A673 (cell line): ENCODE measurements at regions not wholly inside any gene's neighbourhood (a gene's known extent, or its start where the extent isn't known, plus 50 kb on each side); places are given as distances from the start of the nearest gene placed in this dataset.

Experiments used
- EZH2 ChIP-seq: fragments of 200-600 bp; sonication (generic); IDR thresholded peaks from 2 replicates; pipeline ENCODE4 v1.6.1; 2017; ENCODE audit warnings: borderline replicate concordance, low read depth, mild to moderate bottlenecking, mixed read lengths, antibody characterized with exemption, low read length; ENCODE audit not compliant: poor library complexity, severe bottlenecking
- TF ChIP-seq, protein P1 (sequence below): fragments of 300-800, 200-600 bp; sonication (generic); conservative IDR thresholded peaks from 2 replicates; pipeline ENCODE4 v1.5.1; 2017; ENCODE audit warnings: low read depth, mild to moderate bottlenecking, antibody characterized with exemption, low read length, moderate library complexity, mixed read lengths

DNA sequence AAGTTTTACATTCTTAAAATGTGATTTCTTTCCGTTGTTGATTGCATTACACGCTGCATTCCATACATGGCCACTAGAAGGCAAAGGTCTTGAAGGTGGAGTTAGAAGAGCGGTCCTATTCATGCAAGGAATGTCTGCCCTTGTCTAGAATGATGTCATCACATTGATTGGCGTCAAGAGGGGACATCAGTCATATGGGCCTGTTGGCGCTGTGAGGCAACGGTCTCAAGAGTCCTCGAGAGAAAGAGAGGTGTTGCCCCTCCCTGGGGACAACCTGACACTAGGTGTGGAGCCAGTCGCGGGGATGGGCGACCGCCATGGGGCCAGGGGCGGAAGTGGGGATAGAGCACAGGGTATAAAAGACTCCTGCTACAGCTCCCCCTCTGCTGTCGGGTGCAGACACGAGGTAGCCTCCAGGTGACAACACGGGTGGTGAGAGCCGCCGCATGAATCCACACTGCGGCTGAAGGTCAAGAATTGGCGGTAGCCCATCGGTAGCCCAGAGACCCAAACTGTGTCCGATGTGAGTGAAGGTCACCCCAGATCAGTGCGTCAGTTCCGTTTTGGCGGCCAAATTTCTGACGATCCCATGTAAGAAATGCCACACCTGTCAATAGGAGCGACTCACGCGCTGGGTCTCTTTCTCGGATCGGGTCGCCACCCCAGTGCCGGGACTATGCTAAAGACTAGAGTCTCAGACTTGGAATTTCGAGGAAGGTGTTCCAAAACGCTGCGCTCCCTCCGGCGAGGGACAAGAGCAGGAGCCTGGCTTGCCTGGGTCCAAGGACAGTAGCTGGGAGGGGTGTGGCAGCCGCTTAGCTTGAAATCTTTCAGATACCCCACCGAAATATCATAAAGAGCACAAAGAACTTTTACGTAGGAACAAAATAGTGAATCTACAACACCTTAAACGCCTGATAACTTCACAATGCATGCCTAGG lies 93.2 kb upstream of the ZNF184 start:
- TF ChIP-seq, protein P1, sequence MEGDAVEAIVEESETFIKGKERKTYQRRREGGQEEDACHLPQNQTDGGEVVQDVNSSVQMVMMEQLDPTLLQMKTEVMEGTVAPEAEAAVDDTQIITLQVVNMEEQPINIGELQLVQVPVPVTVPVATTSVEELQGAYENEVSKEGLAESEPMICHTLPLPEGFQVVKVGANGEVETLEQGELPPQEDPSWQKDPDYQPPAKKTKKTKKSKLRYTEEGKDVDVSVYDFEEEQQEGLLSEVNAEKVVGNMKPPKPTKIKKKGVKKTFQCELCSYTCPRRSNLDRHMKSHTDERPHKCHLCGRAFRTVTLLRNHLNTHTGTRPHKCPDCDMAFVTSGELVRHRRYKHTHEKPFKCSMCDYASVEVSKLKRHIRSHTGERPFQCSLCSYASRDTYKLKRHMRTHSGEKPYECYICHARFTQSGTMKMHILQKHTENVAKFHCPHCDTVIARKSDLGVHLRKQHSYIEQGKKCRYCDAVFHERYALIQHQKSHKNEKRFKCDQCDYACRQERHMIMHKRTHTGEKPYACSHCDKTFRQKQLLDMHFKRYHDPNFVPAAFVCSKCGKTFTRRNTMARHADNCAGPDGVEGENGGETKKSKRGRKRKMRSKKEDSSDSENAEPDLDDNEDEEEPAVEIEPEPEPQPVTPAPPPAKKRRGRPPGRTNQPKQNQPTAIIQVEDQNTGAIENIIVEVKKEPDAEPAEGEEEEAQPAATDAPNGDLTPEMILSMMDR: no peak
- no peak for TF ChIP-seq EZH2
